Fibroblast of lung (primary cell): ENCODE measurements at regions not wholly inside any gene's neighbourhood (a gene's known extent, or its start where the extent isn't known, plus 50 kb on each side); places are given as distances from the start of the nearest gene placed in this dataset.

ENCODE experiments used
- DNase-seq, 2 donors: peaks; one replicate each; pipeline versions ENCODE4 v3.0.0 to v3.0.0-alpha.2; 2010; ENCODE audit warnings: low read depth in 2 of 2
- H2AFZ ChIP-seq: 2 replicates; pipeline ENCODE4 v1.5.1; 2012; ENCODE audit warnings: low read length, control low read depth, inconsistent platforms
- H3K27ac ChIP-seq: 2 replicates; pipeline ENCODE4 v1.5.1; 2011; ENCODE audit warnings: low read length, control low read depth; ENCODE audit not compliant: insufficient read depth
- H3K27me3 ChIP-seq: 2 replicates; pipeline ENCODE4 v1.5.1; 2011; ENCODE audit warnings: mild to moderate bottlenecking, low read length; ENCODE audit not compliant: control insufficient read depth, insufficient read depth
- H3K36me3 ChIP-seq: 2 replicates; pipeline ENCODE4 v1.5.1; 2011; ENCODE audit warnings: low read length; ENCODE audit not compliant: control insufficient read depth, insufficient read depth
- H3K4me1 ChIP-seq: 2 replicates; pipeline ENCODE4 v1.5.1; 2011; ENCODE audit warnings: low read length; ENCODE audit not compliant: control insufficient read depth, insufficient read depth; ENCODE audit errors: extremely low read depth
- H3K4me2 ChIP-seq: 2 replicates; pipeline ENCODE4 v1.5.1; 2011; ENCODE audit warnings: low read length, control low read depth; ENCODE audit not compliant: insufficient read depth; ENCODE audit errors: extremely low read depth
- H3K4me3 ChIP-seq, 4 experiments: fragments of 200-600 bp in 1 of 4; sonication (generic) in 1 of 4; replicated peaks in 1 of 4; 2 replicates each; pipeline ENCODE4 v1.5.1; 2011 to 2016; ENCODE audit warnings: low read length in 4 of 4, low read depth in 3 of 4, mild to moderate bottlenecking in 3 of 4, control low read depth in 2 of 4, inconsistent platforms in 1 of 4, mixed read lengths in 1 of 4; ENCODE audit not compliant: insufficient read depth in 1 of 4; ENCODE audit errors: control extremely low read depth in 1 of 4
- H3K79me2 ChIP-seq: 2 replicates; pipeline ENCODE4 v1.5.1; 2012; ENCODE audit warnings: mild to moderate bottlenecking, low read length, inconsistent platforms; ENCODE audit not compliant: control insufficient read depth, insufficient read depth
- H3K9ac ChIP-seq: 2 replicates; pipeline ENCODE4 v1.5.1; 2011; ENCODE audit warnings: mild to moderate bottlenecking, low read length, control low read depth; ENCODE audit not compliant: insufficient read depth
- H3K9me3 ChIP-seq: 2 replicates; pipeline ENCODE4 v1.5.1; 2012; ENCODE audit warnings: low read depth, low read length; ENCODE audit not compliant: control insufficient read depth, insufficient read depth
- H4K20me1 ChIP-seq: 2 replicates; pipeline ENCODE4 v1.5.1; 2011; ENCODE audit warnings: low read length; ENCODE audit not compliant: control insufficient read depth, insufficient read depth; ENCODE audit errors: extremely low read depth
- EZH2 ChIP-seq: IDR thresholded peaks from 2 replicates; pipeline ENCODE4 v1.5.1; 2012; ENCODE audit warnings: low read length, control low read depth, mild to moderate bottlenecking; ENCODE audit errors: missing control alignments
- TF ChIP-seq, protein P1 (sequence below), 2 donors: IDR thresholded peaks in 1 of 2; conservative IDR thresholded peaks in 1 of 2; 1 replicate in 1 of 2; 2 replicates in 1 of 2; pipeline ENCODE4 v1.5.1; 2011 to 2012; ENCODE audit warnings: low read length in 2 of 2, control low read depth in 1 of 2, inconsistent platforms in 1 of 2, low read depth in 1 of 2, mild to moderate bottlenecking in 1 of 2

DNA sequence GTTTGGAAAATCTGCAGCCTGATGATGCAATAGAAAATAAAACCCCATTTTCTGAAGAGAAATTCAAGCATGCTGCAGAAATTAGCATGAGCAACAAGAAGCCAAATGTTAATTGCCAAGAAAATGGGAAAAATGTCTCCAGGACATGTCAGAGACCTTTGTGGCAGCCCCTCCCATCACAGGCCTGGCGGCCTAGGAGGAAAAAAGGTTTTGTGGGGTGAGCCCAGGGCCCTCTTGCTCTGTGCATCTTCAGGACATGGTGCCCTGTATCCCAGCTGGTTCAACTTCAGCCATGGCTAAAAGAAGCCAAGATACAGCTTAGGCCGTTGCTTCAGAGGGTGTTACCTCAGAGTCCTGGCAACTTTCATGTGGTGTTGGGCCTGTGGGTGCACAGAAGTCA, 775.5 kb upstream of the SEL1L start:
- Histone ChIP-seq H3K27me3 (no peaks in the 10 kb centered on the region), H3K36me3 (no peaks in the 10 kb centered on the region), H3K4me1 (no peaks in the 10 kb centered on the region), H3K9me3 (no peaks in the 10 kb centered on the region), H3K79me2 (no peaks in the 10 kb centered on the region), H3K4me2 (no peak overlapping the region), H4K20me1 (no peaks in the 10 kb centered on the region), H3K27ac (no peak overlapping the region), H2AFZ (no peak overlapping the region), H3K4me3 (no peak overlapping the region), H3K9ac (no peak overlapping the region)
- no peak for TF ChIP-seq EZH2
- TF ChIP-seq, protein P1, sequence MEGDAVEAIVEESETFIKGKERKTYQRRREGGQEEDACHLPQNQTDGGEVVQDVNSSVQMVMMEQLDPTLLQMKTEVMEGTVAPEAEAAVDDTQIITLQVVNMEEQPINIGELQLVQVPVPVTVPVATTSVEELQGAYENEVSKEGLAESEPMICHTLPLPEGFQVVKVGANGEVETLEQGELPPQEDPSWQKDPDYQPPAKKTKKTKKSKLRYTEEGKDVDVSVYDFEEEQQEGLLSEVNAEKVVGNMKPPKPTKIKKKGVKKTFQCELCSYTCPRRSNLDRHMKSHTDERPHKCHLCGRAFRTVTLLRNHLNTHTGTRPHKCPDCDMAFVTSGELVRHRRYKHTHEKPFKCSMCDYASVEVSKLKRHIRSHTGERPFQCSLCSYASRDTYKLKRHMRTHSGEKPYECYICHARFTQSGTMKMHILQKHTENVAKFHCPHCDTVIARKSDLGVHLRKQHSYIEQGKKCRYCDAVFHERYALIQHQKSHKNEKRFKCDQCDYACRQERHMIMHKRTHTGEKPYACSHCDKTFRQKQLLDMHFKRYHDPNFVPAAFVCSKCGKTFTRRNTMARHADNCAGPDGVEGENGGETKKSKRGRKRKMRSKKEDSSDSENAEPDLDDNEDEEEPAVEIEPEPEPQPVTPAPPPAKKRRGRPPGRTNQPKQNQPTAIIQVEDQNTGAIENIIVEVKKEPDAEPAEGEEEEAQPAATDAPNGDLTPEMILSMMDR (conservative IDR thresholded peaks at IDR 0.05 in 1 of 2, IDR thresholded peaks at IDR 0.05 in 1 of 2; ENCODE audit: low read depth in 1 of 2, low read length in 2 of 2) = no peak
- no peak for DNase-seq

DNA sequence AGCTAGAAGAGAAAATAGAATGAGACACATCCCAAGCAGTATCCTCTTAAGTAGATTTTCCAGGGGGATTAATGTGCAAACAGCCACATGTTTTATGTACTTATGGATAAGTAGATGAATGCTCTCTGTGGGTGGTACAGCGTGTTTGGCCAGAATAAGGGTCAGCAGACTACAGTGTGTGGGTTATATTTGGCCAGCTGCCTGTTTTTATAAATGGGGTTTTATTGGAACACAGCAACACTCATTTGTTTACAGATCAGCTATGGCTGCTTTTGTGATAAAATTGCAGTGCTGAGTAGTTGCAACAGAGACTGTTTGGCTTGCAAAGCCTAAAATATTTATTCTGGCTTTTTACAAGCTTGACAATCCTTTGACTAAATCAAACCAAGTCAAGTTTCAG, 780.2 kb upstream of the SEL1L start:
- TF ChIP-seq EZH2 = no peak
- TF ChIP-seq, protein P1 (conservative IDR thresholded peaks at IDR 0.05 in 1 of 2, IDR thresholded peaks at IDR 0.05 in 1 of 2; ENCODE audit: low read depth in 1 of 2, low read length in 2 of 2) = no peak
- Histone ChIP-seq H3K9me3 (no peaks in the 10 kb centered on the region), H3K27me3 (no peaks in the 10 kb centered on the region), H3K4me3 (no peak overlapping the region), H3K27ac (no peak overlapping the region), H3K9ac (no peak overlapping the region), H2AFZ (no peak overlapping the region), H3K79me2 (no peaks in the 10 kb centered on the region), H3K4me1 (no peaks in the 10 kb centered on the region), H3K4me2 (no peak overlapping the region), H3K36me3 (no peaks in the 10 kb centered on the region), H4K20me1 (no peaks in the 10 kb centered on the region)
- DNase-seq = no peak

DNA sequence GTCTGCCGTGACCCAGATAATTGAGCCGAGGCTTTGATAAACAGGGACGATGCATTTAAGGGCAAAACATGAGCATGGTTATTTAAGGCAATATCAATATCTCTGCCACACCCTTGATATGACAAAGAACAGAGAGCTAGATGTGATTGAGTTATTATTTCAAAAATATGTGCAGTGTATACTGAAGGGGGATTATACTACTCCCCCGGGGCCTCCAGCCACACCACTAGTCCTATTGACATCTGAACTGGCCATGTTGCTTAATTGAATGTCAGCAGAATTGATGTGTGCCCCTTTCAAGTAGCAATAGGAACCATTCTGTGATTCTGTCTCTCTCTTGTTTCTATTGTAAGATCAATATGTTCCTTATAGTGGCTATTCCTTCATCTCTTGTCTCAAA, 794.8 kb upstream of the SEL1L start:
- Histone ChIP-seq H3K4me2 (no peak overlapping the region), H3K27me3 (no peaks in the 10 kb centered on the region), H4K20me1 (no peaks in the 10 kb centered on the region), H3K9me3 (peaks cover 2% of the 10 kb centered on the region), H3K36me3 (no peaks in the 10 kb centered on the region), H2AFZ (no peak overlapping the region), H3K27ac (no peak overlapping the region), H3K4me3 (no peak overlapping the region), H3K4me1 (no peaks in the 10 kb centered on the region), H3K79me2 (no peaks in the 10 kb centered on the region), H3K9ac (no peak overlapping the region)
- TF ChIP-seq, protein P1 (conservative IDR thresholded peaks at IDR 0.05 in 1 of 2, IDR thresholded peaks at IDR 0.05 in 1 of 2; ENCODE audit: low read depth in 1 of 2, low read length in 2 of 2) = no peak
- no peak for TF ChIP-seq EZH2
- DNase-seq = no peak
